H9 (cell line): ENCODE measurements at regions not wholly inside any gene's neighbourhood (a gene's known extent, or its start where the extent isn't known, plus 50 kb on each side); places are given as distances from the start of the nearest gene placed in this dataset.

Experiments used
- DNase-seq: peaks from one replicate; pipeline ENCODE4 v3.0.0-alpha.2; 2017
- H2AFZ ChIP-seq: one replicate; pipeline ENCODE4 v1.6.1; 2013; ENCODE audit warnings: mild to moderate bottlenecking, low read length, control low read depth, moderate library complexity
- H2AK5ac ChIP-seq: 2 replicates; pipeline ENCODE4 v1.6.1; 2013; ENCODE audit warnings: low read length, control low read depth, mixed read lengths; ENCODE audit not compliant: insufficient read length
- H2BK120ac ChIP-seq: one replicate; pipeline ENCODE4 v1.6.1; 2013; ENCODE audit warnings: low read depth, mild to moderate bottlenecking, low read length, control low read depth, inconsistent platforms; ENCODE audit not compliant: poor library complexity, severe bottlenecking
- H2BK12ac ChIP-seq: 2 replicates; pipeline ENCODE4 v1.6.1; 2013; ENCODE audit warnings: low read length, control low read depth, mixed read lengths, low read depth; ENCODE audit not compliant: insufficient read length
- H2BK15ac ChIP-seq: 2 replicates; pipeline ENCODE4 v1.6.1; 2013; ENCODE audit warnings: low read depth, low read length, control low read depth
- H2BK20ac ChIP-seq: one replicate; pipeline ENCODE4 v1.6.1; 2013; ENCODE audit warnings: low read depth, mild to moderate bottlenecking, low read length, control low read depth, inconsistent platforms; ENCODE audit not compliant: poor library complexity, severe bottlenecking
- H2BK5ac ChIP-seq: 2 replicates; pipeline ENCODE4 v1.6.1; 2013; ENCODE audit warnings: low read length, control low read depth, mixed read lengths; ENCODE audit not compliant: insufficient read length
- H3K14ac ChIP-seq: 2 replicates; pipeline ENCODE4 v1.6.1; 2013; ENCODE audit warnings: low read length, control low read depth; ENCODE audit not compliant: insufficient read depth
- H3K18ac ChIP-seq: 2 replicates; pipeline ENCODE4 v1.6.1; 2013; ENCODE audit warnings: low read depth, mild to moderate bottlenecking, mixed read lengths, low read length, control low read depth; ENCODE audit not compliant: insufficient read length
- H3K23ac ChIP-seq: 2 replicates; pipeline ENCODE4 v1.6.1; 2013; ENCODE audit warnings: low read length, control low read depth, mixed read lengths, low read depth; ENCODE audit not compliant: insufficient read length
- H3K23me2 ChIP-seq: 2 replicates; pipeline ENCODE4 v1.6.1; 2013; ENCODE audit warnings: low read depth, mild to moderate bottlenecking, mixed read lengths, low read length, control low read depth; ENCODE audit not compliant: insufficient read length, poor library complexity, severe bottlenecking
- H3K27ac ChIP-seq: 2 replicates; pipeline ENCODE4 v1.5.1; 2013; ENCODE audit warnings: low read length, control low read depth, mixed read lengths, low read depth; ENCODE audit not compliant: insufficient read length
- H3K27me3 ChIP-seq: 2 replicates; pipeline ENCODE4 v1.6.1; 2013; ENCODE audit warnings: low read length, control low read depth, inconsistent platforms; ENCODE audit not compliant: insufficient read depth
- H3K4ac ChIP-seq: 2 replicates; pipeline ENCODE4 v1.6.1; 2013; ENCODE audit warnings: low read depth, mild to moderate bottlenecking, control low read depth, inconsistent platforms, low read length, moderate library complexity
- H3K4me1 ChIP-seq: 2 replicates; pipeline ENCODE4 v1.6.1; 2013; ENCODE audit warnings: low read length, control low read depth, inconsistent platforms; ENCODE audit not compliant: insufficient read depth
- H3K4me2 ChIP-seq: 2 replicates; pipeline ENCODE4 v1.6.1; 2013; ENCODE audit warnings: low read length, control low read depth, mixed read lengths; ENCODE audit not compliant: insufficient read length, insufficient read depth
- H3K56ac ChIP-seq: 2 replicates; pipeline ENCODE4 v1.6.1; 2013; ENCODE audit warnings: low read depth, mild to moderate bottlenecking, mixed read lengths, low read length, control low read depth; ENCODE audit not compliant: insufficient read length
- H3K79me1 ChIP-seq: 2 replicates; pipeline ENCODE4 v1.6.1; 2013; ENCODE audit warnings: low read depth, mild to moderate bottlenecking, moderate library complexity, low read length, control low read depth, inconsistent platforms; ENCODE audit not compliant: insufficient read depth, poor library complexity, severe bottlenecking
- H3K79me2 ChIP-seq: 2 replicates; pipeline ENCODE4 v1.6.1; 2013; ENCODE audit warnings: low read length, control low read depth, inconsistent platforms; ENCODE audit not compliant: insufficient read depth
- H3K9ac ChIP-seq: 2 replicates; pipeline ENCODE4 v1.6.1; 2013; ENCODE audit warnings: low read length, control low read depth, mixed read lengths; ENCODE audit not compliant: insufficient read length; ENCODE audit errors: extremely low read depth
- H3K9me3 ChIP-seq: one replicate; pipeline ENCODE4 v1.6.1; 2013; ENCODE audit warnings: low read depth, low read length, inconsistent platforms; ENCODE audit not compliant: control insufficient read depth
- H3T11ph ChIP-seq: one replicate; pipeline ENCODE4 v1.6.1; 2013; ENCODE audit warnings: mild to moderate bottlenecking, low read length, control low read depth, inconsistent platforms
- H4K20me1 ChIP-seq: one replicate; pipeline ENCODE4 v1.6.1; 2013; ENCODE audit not compliant: control insufficient read depth, insufficient read length, insufficient read depth
- H4K5ac ChIP-seq: 2 replicates; pipeline ENCODE4 v1.6.1; 2013; ENCODE audit warnings: low read depth, mild to moderate bottlenecking, mixed read lengths, low read length, control low read depth; ENCODE audit not compliant: insufficient read length
- H4K8ac ChIP-seq: replicated peaks from 2 replicates; pipeline ENCODE4 v1.6.1; 2013; ENCODE audit warnings: low read length, control low read depth, mixed read lengths, low read depth; ENCODE audit not compliant: insufficient read length
- H4K91ac ChIP-seq: 2 replicates; pipeline ENCODE4 v1.6.1; 2013; ENCODE audit warnings: low read depth, mild to moderate bottlenecking, moderate library complexity, mixed read lengths, low read length, control low read depth; ENCODE audit not compliant: insufficient read length
- H3K27ac Mint-ChIP-seq, 3 experiments: 2 replicates in 2 of 3; 3 replicates in 1 of 3; pipeline ENCODE4 v1.8.0; 2020 to 2021; ENCODE audit warnings: mixed read lengths in 3 of 3, mild to moderate bottlenecking in 1 of 3, moderate library complexity in 1 of 3
- H3K27me3 Mint-ChIP-seq: 2 replicates; pipeline ENCODE4 v1.8.0; 2021; ENCODE audit warnings: low read depth, mild to moderate bottlenecking, moderate library complexity, mixed read lengths
- H3K36me3 Mint-ChIP-seq, 3 experiments: 2 replicates in 2 of 3; 3 replicates in 1 of 3; pipeline ENCODE4 v1.8.0; 2020 to 2021; ENCODE audit warnings: low read depth in 3 of 3, mixed read lengths in 3 of 3; ENCODE audit not compliant: insufficient read depth in 1 of 3
- H3K4me1 Mint-ChIP-seq, 2 experiments: 2 replicates each; pipeline ENCODE4 v1.8.0; 2020; ENCODE audit warnings: mixed read lengths in 2 of 2
- H3K4me3 Mint-ChIP-seq, 2 experiments: 2 replicates in 1 of 2; 3 replicates in 1 of 2; pipeline ENCODE4 v1.8.0; 2020 to 2021; ENCODE audit warnings: mild to moderate bottlenecking in 2 of 2, mixed read lengths in 2 of 2, moderate library complexity in 1 of 2
- H3K9me3 Mint-ChIP-seq, 2 experiments: 2 replicates in 1 of 2; 3 replicates in 1 of 2; pipeline ENCODE4 v1.8.0; 2020; ENCODE audit warnings: mild to moderate bottlenecking in 2 of 2, mixed read lengths in 2 of 2, moderate library complexity in 1 of 2
- WGBS: extraction: QIAGEN DNeasy Blood & Tissue Kit; methylation state at CpG from one replicate; pipeline ENCODE4 v1.1.7; 2013; ENCODE audit warnings: missing lambda C conversion rate, low lambda C conversion rate, mixed read lengths; ENCODE audit not compliant: insufficient read length; ENCODE audit errors: extremely low coverage; 5-methylcytosine and 5-hydroxymethylcytosine counted together
- TF ChIP-seq, protein P1 (sequence below): fragments of 200-600 bp; sonication (generic); conservative IDR thresholded peaks from 3 replicates; pipeline ENCODE4 v1.8.0; 2021; ENCODE audit warnings: antibody characterized with exemption, mild to moderate bottlenecking

DNA sequence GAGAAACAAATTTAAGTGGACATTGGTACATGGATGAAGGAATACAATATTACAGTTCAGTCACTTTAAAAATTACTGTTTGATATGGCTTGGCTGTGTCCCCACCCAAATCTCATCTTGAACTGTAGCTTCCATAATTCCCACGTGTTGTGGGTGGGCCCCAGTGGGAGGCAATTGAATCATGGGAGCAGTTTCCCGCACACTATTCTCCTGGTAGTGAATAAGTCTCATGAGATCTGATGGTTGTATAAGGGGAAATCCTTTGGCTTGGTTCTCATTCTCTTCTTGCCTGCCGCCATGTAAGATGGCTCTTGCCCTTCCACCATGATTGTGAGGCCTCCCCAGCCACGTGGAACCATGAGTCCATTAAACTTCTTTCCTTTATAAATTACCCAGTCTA lies 804.2 kb upstream of the FRG1 start:
- Histone ChIP-seq H3K18ac (no peak overlapping the region), H3K4ac (no peak overlapping the region), H3K4me2 (no peak overlapping the region), H3K23me2 (no peaks in the 10 kb centered on the region), H3K23ac (no peak overlapping the region), H2AFZ (no peak overlapping the region), H3K79me2 (no peaks in the 10 kb centered on the region), H3K27ac (no peak overlapping the region), H4K5ac (no peak overlapping the region), H4K8ac (no peak overlapping the region), H2AK5ac (no peak overlapping the region), H2BK15ac (no peak overlapping the region), H4K20me1 (no peaks in the 10 kb centered on the region), H2BK12ac (no peak overlapping the region), H3K4me1 (no peaks in the 10 kb centered on the region), H3T11ph (no peak overlapping the region), H3K56ac (no peak overlapping the region), H3K9me3 (no peaks in the 10 kb centered on the region), H3K14ac (no peak overlapping the region), H4K91ac (no peak overlapping the region), H2BK120ac (no peak overlapping the region), H2BK5ac (no peak overlapping the region), H3K9ac (no peak overlapping the region), H3K27me3 (no peaks in the 10 kb centered on the region), H2BK20ac (no peak overlapping the region), H3K79me1 (no peaks in the 10 kb centered on the region)
- TF ChIP-seq, protein P1, sequence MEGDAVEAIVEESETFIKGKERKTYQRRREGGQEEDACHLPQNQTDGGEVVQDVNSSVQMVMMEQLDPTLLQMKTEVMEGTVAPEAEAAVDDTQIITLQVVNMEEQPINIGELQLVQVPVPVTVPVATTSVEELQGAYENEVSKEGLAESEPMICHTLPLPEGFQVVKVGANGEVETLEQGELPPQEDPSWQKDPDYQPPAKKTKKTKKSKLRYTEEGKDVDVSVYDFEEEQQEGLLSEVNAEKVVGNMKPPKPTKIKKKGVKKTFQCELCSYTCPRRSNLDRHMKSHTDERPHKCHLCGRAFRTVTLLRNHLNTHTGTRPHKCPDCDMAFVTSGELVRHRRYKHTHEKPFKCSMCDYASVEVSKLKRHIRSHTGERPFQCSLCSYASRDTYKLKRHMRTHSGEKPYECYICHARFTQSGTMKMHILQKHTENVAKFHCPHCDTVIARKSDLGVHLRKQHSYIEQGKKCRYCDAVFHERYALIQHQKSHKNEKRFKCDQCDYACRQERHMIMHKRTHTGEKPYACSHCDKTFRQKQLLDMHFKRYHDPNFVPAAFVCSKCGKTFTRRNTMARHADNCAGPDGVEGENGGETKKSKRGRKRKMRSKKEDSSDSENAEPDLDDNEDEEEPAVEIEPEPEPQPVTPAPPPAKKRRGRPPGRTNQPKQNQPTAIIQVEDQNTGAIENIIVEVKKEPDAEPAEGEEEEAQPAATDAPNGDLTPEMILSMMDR, result no peak
- Mint-ChIP-seq H3K4me1 (no peaks in the 10 kb centered on the region), H3K27me3 (no peaks in the 10 kb centered on the region), H3K4me3 (no peak overlapping the region), H3K9me3 (peaks cover 12 to 18% of the 10 kb centered on the region in 2 experiments), H3K27ac (no peak overlapping the region), H3K36me3 (peaks cover 6 to 25% (median 8%) of the 10 kb centered on the region in 3 experiments; a peak in 6 of 7 replicates)
- no peak for DNase-seq
- WGBS, result no CpG with 5 or more reads among the region's 4 CpGs
